GM18861 (cell line): ENCODE measurements at regions not wholly inside any gene's neighbourhood (a gene's known extent, or its start where the extent isn't known, plus 50 kb on each side); places are given as distances from the start of the nearest gene placed in this dataset.
"Not testable (repeated sequence)": the region's sequence is repeated elsewhere in the genome, so short reads cannot be mapped to it uniquely, and the experiment has no call there.

Experiments
- ATAC-seq: cut with Tn5 transposase; IDR thresholded peaks from one replicate; pipeline ENCODE4 v1.9.1; 2021; ENCODE audit not compliant: unreplicated experiment

DNA sequence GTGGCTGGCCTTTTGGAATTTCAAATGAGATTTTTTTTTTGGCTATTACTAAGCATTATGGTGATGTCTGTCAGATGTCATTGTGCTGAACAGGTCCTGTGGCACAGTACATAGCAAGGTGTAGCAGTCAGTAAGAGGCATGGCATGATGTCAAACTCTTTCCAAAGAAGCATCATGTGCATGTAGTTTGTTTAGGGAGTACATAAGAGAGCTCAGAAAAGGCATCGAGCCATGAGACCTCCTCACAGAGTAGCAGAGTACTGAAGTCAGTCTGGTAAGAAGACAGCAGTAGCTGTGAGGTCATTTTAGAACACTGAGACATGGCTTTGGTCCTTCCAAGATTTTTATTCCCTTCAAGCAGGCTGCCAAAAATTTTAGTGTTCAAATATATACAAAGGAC lies 134.9 kb upstream of the SPRED1 start:
- ATAC-seq = no peak

DNA sequence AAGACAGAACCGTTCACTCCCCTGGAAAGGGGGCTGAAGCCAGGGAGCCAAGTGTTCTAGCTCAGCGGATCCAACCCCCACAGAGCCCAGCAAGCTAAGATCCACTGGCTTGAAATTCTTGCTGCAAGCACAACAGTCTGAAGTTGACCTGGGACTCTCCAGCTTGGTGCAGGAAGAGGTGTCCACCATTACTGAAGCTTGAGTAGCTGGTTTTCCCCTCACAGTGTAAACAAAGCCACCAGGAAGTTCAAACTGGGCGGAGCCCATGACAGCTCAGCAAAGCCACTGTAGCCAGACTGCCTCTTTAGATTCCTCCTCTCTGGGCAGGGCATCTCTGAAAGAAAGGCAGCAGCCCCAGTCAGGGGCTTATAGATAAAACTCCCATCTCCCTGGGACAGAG lies 132.8 kb upstream of the SPRED1 start:
- ATAC-seq = not testable (repeated sequence)

DNA sequence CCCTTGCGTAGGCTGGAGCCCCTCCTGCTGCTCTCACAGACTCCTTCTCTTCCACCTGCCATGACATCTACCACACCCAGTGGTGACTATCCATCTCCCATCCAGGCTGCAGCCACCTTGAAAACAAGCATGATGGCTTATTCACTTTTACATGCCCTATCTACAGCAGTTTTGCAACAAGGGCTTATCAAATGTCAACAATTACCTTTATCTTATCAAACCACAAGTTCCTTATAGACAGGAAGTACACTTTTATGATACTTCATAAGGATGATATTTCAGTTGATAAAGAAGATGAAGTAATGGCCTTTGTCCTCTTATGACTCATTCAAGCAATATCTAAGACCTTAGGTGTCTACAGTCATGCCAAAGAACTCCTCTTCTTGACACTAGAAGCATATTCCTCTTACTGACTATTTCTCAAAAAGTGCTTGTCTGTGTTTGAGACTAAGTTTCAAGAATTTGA lies 125.3 kb upstream of the SPRED1 start:
- ATAC-seq = no peak

DNA sequence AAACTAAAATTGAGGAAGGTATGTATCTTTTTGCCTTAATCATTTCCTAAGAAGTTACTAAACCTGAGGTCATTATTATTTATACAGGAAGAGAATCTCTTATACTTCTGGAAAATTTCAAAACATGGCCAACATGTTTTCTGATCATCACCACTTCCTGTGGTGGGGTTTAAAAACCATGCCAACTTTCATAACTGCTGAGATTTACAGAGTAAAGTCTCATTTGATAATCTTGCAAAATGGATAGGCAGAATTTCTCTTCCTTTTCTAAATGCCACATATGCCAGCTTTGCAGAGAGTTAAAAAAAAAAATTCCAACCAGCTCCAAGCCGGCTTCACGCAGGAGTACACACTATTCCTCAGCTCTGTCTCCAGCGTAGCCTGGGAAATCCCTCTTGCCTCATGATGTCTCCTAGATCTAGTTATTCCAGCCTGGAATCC lies 124.3 kb upstream of the SPRED1 start:
- ATAC-seq = no peak

DNA sequence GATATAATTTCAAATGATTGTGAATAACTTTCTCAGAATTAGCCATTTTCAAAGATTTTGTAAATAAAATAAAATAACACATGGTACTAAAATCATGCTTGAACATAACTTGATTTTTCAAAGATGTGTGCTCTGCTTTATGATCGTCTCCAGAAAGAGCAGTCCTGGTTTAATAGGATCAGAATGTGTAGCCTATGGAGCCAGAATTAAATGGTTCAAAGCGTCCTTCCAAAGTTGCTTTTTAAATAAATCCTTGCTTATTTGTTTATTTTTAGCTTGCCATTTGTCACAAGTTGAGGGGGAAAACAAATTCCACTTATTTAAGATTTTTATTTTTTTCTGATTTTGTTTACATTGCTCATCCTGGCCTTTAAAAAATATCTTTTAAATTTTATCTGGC lies 123.7 kb upstream of the SPRED1 start:
- ATAC-seq = no peak

DNA sequence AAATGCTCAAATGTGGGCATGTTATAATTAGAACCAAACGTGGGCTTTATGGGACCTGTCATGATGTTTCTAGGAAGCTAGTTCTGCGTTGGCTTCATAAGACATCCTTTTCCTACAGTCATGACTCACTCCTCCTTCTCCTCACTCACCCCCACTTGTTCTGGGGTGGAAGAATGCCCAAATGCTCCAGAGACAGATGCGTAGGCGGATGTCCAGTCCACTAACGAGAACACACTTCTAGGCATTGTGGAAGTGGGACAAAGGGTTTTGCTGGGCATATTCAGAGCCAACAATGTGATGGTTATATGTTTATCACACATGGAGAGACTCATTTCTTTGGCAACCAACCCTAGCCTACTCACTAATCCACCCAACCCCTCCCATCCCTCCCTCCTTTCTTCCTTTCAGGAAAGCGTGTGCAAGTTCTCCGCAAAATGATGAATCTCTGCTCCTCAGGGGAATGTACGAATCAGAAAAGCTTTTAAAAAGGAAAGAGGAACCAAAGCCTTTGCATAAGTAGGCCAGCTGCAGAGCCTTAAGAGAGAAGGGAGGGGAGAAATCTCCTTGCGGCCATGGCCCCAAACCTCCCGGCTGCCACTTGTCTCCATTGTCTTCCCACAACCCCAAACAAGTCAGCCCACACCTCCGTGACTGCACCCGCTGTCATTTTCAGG lies 123.0 kb upstream of the SPRED1 start:
- peak; percentile 50 for ATAC-seq

DNA sequence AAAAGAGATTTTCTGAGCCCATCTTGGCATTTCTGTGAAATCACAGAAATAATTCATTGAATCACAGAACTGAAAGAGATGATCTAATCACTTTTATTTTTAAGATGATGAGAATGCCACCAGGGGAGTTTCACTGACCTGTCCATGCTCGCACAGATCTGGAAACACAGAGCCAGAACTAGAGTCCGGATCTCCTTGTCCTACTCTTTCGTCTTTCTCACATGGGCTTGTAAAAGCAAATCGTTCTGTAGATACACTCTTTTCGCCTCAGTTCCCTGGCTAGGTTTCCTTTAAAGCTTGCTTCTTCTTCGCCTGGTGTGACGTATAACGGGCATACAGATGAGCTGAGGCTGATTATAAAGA lies 122.5 kb upstream of the SPRED1 start:
- ATAC-seq = peak; percentile 17

DNA sequence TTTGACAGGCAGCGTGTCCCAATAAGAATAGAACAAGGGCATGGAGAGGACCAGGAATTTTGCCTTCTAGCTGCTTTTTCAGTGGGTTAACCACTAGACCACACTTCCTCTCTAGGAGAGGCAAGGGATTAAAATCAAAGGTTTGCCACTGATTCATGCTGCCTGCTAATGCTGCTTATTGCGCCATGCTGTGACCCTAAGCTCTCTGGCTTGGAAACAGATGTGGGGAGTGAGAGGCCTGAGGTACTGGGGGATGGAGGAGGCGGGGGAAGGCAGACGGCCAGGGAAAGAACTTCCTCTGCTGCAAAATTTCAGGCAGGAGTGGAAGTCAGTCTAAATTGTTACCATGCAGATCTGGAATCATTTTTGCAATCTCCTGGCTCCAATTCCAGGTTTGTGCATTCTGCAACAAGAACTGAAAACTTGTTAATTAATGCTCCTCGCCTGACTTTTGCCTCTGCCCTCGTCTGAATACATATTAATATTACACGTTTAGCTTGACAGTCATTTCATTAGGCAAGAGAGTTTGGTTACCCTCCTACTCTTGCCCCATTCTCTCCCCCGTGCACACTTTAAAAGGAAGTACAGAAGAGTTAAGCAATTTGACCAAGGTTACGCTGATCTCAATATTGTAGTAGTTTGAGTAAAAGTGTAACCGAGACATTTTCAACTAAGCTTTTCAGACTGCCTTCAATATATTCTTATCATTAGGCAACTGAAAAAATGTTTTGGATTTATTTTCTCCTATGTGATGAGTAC lies 121.7 kb upstream of the SPRED1 start:
- peak; percentile 58 for ATAC-seq

DNA sequence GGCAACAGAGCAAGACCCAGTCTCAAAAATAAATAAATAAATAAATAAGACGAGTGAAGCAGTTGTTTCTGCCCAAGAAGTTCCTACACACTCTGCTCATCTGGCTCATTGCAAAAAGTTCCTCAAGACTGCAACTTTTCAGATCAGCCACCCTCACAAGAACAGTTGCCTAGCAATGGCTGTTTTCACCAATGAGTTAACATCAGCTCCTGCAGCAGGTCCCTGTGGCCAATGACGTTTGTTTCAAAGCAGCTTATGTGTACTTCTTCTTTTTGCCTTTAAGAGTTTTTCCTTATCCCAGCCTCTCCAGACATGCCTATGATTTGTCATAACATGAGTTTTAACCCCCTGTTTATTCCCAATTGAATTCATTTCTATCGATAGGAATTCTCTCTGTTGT lies 118.4 kb upstream of the SPRED1 start:
- no peak for ATAC-seq

DNA sequence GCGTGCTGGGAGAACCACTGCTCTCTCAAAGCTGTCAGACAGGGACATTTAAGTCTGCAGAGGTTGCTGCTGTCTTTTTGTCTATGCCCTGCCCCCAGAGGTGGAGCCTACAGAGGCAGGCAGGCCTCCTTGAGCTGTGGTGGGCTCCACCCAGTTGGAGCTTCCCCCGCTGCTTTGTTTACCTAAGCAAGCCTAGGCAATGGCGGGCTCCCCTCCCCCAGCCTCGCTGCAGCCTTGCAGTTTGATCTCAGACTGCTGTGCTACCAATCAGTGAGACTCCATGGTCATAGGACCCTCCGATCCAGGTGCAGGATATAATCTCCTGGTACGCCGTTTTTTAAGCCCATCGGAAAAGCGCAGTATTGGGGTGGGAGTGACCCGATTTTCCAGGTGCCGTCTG lies 110.4 kb upstream of the SPRED1 start:
- not testable (repeated sequence) for ATAC-seq

DNA sequence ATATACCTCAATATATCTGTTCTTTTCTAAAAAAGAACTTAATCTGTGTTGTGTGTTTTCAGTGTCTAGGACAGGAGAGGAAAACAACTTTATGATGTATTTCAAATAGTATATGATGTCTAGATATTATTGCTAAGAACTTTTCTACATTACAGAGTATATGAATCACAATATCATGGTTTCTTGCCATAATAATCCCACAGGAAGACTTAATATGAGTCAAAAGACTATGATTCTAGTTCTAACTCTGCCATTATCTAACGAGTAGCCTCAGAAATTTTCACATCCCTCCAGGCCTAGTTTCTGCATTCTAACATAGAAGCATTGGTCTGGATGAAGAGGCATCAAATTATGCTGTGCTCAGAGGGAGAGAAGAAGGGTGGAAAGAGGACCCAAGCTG lies 107.7 kb upstream of the SPRED1 start:
- no peak for ATAC-seq

DNA sequence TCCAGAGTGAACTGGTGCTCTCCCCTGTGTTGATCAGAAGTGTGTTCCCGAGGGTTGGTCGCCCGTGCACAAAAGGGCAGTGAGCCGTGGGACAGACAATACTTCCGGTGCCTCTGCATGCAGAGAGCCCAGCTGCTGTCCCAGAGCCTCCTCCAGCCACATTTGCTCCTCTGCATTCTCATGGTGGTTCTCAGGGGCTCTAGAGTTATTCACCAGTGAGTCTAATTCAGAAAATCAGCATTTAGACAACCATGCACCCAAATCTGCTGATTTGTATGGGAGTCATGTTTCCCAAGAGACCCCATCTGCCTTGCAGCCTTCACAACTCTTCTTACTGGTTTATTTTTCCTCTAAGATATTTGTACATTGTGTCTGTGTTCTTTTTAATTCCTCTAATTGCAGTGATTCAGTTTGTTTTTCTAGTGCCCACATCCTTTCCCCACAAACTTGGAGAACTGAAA lies 107.0 kb upstream of the SPRED1 start:
- ATAC-seq = peak; percentile 48

DNA sequence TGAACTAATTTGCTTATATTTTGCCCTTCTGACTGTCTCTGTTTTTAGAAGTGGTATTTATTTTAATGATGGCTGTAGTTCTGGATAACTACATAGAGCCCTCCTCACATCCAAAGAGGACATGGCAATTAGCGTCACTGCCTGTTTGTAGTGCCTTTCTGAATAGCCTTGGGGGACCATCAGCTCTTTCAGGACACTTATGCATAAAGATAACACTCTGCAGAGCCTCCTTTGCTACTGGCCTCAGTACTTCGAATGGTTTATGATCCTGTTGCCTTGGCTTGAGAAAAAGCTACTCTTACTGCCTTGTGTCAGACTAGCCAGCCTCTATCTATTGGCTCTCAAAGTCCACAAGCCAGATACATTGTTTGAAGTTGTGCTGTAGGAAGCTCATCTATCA lies 105.4 kb upstream of the SPRED1 start:
- no peak for ATAC-seq

DNA sequence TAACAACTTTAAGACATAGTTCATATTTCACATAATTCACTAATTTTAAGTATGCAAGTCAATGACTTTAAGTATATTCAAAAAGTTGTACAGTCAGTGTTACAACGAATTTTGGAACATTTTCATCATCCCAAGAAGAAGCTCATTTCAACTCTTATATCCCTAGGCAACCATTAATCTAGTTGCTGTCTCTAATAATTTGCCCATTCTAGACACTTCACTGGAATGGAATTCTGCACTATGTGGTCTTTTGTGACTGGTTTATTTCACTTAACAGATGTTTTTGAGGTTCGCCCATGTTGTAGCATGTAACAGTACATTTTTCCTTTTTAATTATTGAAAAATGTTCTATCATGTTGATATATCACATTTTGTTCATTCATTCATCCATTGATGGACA lies 104.2 kb upstream of the SPRED1 start:
- ATAC-seq = no peak

DNA sequence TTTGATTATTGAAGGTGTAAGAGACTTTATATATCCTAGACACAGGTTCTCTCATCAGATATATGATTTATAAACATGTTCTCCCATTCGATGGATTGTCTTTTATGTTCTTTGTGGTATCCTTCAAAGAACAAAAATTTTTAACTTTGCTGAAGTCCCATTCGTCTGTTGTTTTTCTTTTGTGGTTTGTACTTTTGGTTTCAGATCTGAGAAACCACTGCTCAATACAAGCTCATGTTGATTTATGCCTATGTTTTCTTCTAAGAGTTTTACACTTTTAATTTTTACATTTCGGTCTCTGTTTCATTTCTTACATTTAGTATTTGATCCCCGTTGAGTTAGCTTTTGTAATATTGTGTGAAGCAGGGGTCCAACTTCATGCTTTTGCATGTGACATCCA lies 103.3 kb upstream of the SPRED1 start:
- no peak for ATAC-seq

DNA sequence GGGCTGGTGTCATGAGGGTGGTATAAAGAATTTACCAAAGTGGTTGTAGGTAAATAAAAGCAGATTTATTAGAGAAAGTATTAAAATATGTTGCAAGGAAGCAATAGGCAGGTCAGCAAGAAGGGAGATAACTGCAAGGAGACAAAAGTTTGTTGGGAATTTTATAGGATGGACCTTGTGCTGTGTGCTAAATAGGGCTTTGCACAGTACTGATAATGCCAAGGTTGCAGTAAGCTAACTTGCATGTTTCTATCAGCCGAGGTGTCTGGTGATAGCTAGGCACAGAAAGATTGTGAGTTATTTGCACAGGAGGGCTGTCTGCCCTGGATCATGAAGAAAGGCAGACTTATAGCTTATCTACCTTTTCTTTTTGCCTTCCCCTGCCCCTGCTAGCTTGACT lies 102.5 kb upstream of the SPRED1 start:
- no peak for ATAC-seq

DNA sequence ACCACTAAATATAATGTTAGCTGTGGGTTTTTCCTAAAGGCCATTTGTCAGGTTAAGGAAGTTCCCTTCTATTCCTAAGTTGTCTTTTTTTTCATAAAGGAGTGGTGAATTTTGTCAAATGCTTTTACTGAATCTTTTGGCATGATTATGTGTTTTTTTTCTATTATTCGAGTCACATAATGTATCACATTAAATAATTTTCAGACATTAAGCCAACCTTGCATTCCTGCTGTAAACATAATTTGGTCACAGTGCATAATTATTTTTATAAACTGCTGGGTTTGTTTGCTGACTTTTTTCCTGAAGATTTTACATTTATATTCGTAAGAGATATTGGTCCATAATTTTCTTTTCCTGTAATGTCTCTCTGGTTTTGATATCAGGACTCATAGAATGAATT lies 101.8 kb upstream of the SPRED1 start:
- ATAC-seq = no peak

DNA sequence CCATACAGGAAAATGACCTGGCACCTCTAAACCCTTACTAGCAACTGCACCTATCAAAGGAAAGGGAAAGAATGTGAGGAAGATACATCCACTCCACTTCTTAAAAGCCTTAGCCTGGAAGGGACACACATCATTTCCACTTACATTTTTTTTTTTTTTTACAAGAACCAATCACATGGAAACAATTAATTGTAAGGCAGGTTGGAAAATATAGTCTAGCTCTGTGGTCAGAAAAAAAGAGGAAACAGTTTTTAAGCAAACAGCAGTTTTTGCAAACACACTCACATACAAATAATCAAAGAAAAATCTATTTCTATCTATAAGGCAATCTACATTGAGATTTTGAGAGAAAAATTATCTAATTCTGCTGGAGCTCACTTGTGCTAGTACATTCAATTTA lies 98.9 kb upstream of the SPRED1 start:
- ATAC-seq = no peak

DNA sequence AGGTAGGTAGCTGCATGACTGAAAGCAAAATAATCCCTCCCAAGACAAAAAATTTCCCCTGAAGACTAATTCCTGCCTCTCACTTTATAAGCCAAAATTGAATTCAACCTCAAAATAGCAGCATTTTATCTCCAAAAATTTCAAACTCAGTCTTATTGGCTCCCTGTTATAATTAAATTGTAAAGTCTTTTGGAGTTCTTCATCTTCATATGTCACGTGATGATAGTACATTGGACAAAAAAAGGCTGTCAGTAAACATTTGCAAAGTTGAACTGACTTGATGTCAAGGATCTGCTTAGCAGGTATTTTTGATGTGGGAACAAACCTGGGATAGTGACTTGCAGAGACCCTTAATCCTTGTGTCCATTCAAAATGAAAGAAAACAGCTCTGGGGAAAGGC lies 98.4 kb upstream of the SPRED1 start:
- ATAC-seq = no peak

DNA sequence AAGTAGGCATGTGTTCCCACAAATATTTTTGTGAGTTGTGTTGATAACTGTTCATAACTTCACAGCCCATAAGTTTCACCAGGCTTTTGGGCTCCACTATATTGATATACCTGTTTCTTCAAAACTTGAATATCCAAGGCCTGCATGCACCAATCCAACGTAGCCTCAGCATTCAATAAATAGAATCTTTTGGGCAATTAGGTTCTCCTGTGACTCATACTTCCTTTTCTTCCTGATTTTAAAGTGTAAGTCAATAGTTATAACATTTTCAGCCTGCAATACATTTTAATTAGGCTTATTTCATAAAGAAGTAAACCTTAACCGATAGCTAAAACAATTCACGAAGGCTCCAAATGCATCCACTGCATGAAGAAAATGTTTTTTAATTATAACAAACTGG lies 97.8 kb upstream of the SPRED1 start:
- no peak for ATAC-seq

DNA sequence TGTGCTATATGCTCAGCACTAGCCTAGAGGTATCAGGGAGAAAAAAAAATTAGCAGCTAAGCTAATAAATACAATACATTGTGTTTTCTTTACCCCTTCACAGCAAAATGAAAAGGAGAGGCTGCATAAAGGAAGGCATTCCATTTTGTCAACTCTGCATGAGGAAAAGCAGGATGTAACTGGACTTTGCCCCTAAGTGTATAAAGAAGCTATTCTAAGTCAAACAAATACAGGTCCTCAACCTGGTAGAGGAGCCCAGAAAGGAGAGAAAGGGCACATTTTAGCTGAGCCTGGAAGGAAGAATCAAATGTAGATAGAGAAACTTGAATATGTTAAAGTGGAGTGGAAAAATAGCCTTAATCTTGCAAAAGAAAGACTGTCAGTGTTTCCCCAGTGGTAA lies 89.0 kb upstream of the SPRED1 start:
- ATAC-seq = no peak

DNA sequence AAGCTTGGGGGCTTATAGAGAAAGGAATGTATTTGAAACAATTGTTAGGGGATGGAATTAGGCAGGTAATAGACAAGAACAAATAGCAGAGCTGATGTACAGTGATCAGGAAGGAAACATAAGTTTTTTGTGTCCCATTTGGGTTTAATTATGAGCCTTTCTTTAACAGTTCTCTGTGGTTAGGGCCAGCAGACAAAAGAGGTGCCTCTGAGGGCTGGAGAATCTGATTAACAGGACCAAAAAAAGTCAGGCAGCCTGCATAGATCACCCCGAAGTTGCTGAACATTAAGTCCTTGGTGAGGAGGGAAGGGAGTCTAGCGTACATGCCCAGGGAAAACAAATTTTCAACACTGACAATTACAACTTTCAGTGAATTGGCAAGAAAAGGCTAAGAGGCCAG lies 88.6 kb upstream of the SPRED1 start:
- ATAC-seq = no peak

DNA sequence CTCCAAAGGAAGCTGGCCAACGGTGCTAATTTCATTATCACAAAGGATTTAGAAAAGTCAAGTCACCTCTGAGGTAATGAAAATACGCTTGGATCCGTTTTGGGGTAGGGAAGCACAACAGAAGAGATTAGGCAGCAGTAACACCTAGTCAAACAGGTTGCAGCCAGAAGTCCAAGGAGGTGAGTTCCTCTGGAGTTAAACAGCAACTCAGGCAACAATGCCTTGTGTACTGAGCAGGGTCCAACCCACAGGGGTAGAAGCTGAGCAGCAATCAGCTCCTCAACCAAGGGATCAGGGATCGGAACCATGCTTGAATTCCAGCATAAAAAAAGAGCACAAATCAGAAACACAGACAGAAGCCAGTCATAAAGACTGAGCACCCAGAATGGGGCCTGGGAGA lies 88.1 kb upstream of the SPRED1 start:
- no peak for ATAC-seq
